MM.1S (cell line): ENCODE measurements at regions not wholly inside any gene's neighbourhood (a gene's known extent, or its start where the extent isn't known, plus 50 kb on each side); places are given as distances from the start of the nearest gene placed in this dataset.

Source experiments
- DNase-seq: peaks from one replicate; pipeline ENCODE4 v3.0.0-alpha.2; 2015
- H2AFZ ChIP-seq: fragments of 300-600 bp; sonication (generic); 2 replicates; pipeline ENCODE4 v1.6.0; 2016; ENCODE audit warnings: antibody characterized with exemption, low read length
- H3F3A ChIP-seq: fragments of 300-600 bp; sonication (generic); 2 replicates; pipeline ENCODE4 v1.6.1; 2016; ENCODE audit warnings: mild to moderate bottlenecking, antibody characterized with exemption, low read length, moderate library complexity, mixed read lengths; ENCODE audit not compliant: insufficient read depth
- H3K27ac ChIP-seq: fragments of 300-600 bp; sonication (generic); 2 replicates; pipeline ENCODE4 v1.5.1; 2016; ENCODE audit warnings: mild to moderate bottlenecking, low read length
- H3K27me3 ChIP-seq: fragments of 300-600 bp; sonication (generic); replicated peaks from 2 replicates; pipeline ENCODE4 v1.6.0; 2016; ENCODE audit warnings: low read length; ENCODE audit not compliant: insufficient read depth
- H3K36me3 ChIP-seq: fragments of 300-600 bp; sonication (generic); replicated peaks from 2 replicates; pipeline ENCODE4 v1.6.1; 2016; ENCODE audit warnings: mild to moderate bottlenecking, low read length, mixed read lengths; ENCODE audit not compliant: insufficient read depth
- H3K4me1 ChIP-seq: fragments of 300-600 bp; sonication (generic); 2 replicates; pipeline ENCODE4 v1.6.1; 2016; ENCODE audit warnings: low read length, mixed read lengths
- H3K4me2 ChIP-seq: fragments of 300-600 bp; sonication (generic); 2 replicates; pipeline ENCODE4 v1.6.0; 2016; ENCODE audit warnings: low read depth, low read length
- H3K4me3 ChIP-seq: fragments of 300-600 bp; sonication (generic); 2 replicates; pipeline ENCODE4 v1.5.1; 2016; ENCODE audit warnings: low read length, mixed read lengths
- H3K79me2 ChIP-seq: fragments of 300-600 bp; sonication (generic); 2 replicates; pipeline ENCODE4 v1.6.1; 2016; ENCODE audit warnings: mixed run types, low read length, mixed read lengths
- H3K9ac ChIP-seq: fragments of 300-600 bp; sonication (generic); 2 replicates; pipeline ENCODE4 v1.6.1; 2016; ENCODE audit warnings: low read length, mixed read lengths
- H3K9me2 ChIP-seq: fragments of 300-600 bp; sonication (generic); replicated peaks from 2 replicates; pipeline ENCODE4 v1.6.1; 2016; ENCODE audit warnings: mild to moderate bottlenecking, low read length, mixed read lengths; ENCODE audit not compliant: insufficient read depth
- H3K9me3 ChIP-seq: fragments of 300-600 bp; sonication (generic); replicated peaks from 2 replicates; pipeline ENCODE4 v1.6.1; 2016; ENCODE audit warnings: mild to moderate bottlenecking, low read length, mixed read lengths; ENCODE audit not compliant: insufficient read depth
- H4K20me1 ChIP-seq: fragments of 300-600 bp; sonication (generic); 2 replicates; pipeline ENCODE4 v1.6.1; 2016; ENCODE audit warnings: mild to moderate bottlenecking, low read length, moderate library complexity, mixed read lengths; ENCODE audit not compliant: insufficient read depth
- CTCF ChIP-seq: fragments of 300-600 bp; sonication (generic); IDR thresholded peaks from 2 replicates; pipeline ENCODE4 v1.5.1; 2016; ENCODE audit warnings: antibody characterized with exemption, low read length, mixed read lengths
- EZH2 ChIP-seq: fragments of 300-600 bp; sonication (generic); optimal IDR thresholded peaks from 2 replicates; pipeline ENCODE3; 2017; ENCODE audit warnings: low read depth, mild to moderate bottlenecking, antibody characterized with exemption, low read length, mixed read lengths
- EZH2phosphoT487 ChIP-seq: fragments of 300-600 bp; sonication (generic); IDR thresholded peaks from 2 replicates; pipeline ENCODE4 v1.6.1; 2018; ENCODE audit warnings: antibody characterized with exemption, low read length

- Histone ChIP-seq H3K9me3 (no peaks in the 10 kb centered on the region), H3K27me3 (no peaks in the 10 kb centered on the region), H3F3A (no peaks in the 10 kb centered on the region), H3K27ac (no peak overlapping the region), H3K36me3 (no peaks in the 10 kb centered on the region), H2AFZ (no peak overlapping the region), H3K9ac (no peak overlapping the region), H3K4me1 (no peaks in the 10 kb centered on the region), H3K4me2 (no peak overlapping the region), H3K4me3 (no peak overlapping the region), H3K79me2 (no peaks in the 10 kb centered on the region), H3K9me2 (no peaks in the 10 kb centered on the region), H4K20me1 (no peaks in the 10 kb centered on the region)
- no peak for DNase-seq
- TF ChIP-seq EZH2 (no peak), CTCF (no peak), EZH2phosphoT487 (no peak)
These were observed 1262.0 kb upstream of the ADGRL3 start for GRCh38 chr4:59938166-59938565.

GRCh38 chr4:59945277-59945676 is 1254.8 kb upstream of the ADGRL3 start:
- H3K27me3 ChIP-seq, result no peaks in the 10 kb centered on the region
- no peak for DNase-seq
- no peaks in the 10 kb centered on the region for H3K9me3 ChIP-seq
- no peak for TF ChIP-seq CTCF
- no peak for TF ChIP-seq EZH2
- TF ChIP-seq EZH2phosphoT487, result no peak
- no peaks in the 10 kb centered on the region for H3K36me3 ChIP-seq
- H3K4me2 ChIP-seq, result no peak overlapping the region
- no peak overlapping the region for H3K9ac ChIP-seq
- no peak overlapping the region for H2AFZ ChIP-seq
- H3K4me3 ChIP-seq, result no peak overlapping the region
- H3K9me2 ChIP-seq, result no peaks in the 10 kb centered on the region
- no peaks in the 10 kb centered on the region for H3K79me2 ChIP-seq
- H4K20me1 ChIP-seq, result no peaks in the 10 kb centered on the region
- no peak overlapping the region for H3K27ac ChIP-seq
- no peaks in the 10 kb centered on the region for H3F3A ChIP-seq
- no peaks in the 10 kb centered on the region for H3K4me1 ChIP-seq

- Histone ChIP-seq H3K4me3 (no peak overlapping the region), H3K36me3 (no peaks in the 10 kb centered on the region), H3K79me2 (no peaks in the 10 kb centered on the region), H3K9me3 (no peaks in the 10 kb centered on the region), H3K4me2 (no peak overlapping the region), H3F3A (no peaks in the 10 kb centered on the region), H3K9ac (no peak overlapping the region), H3K27ac (no peak overlapping the region), H4K20me1 (no peaks in the 10 kb centered on the region), H3K27me3 (no peaks in the 10 kb centered on the region), H3K4me1 (no peaks in the 10 kb centered on the region), H2AFZ (no peak overlapping the region), H3K9me2 (no peaks in the 10 kb centered on the region)
- no peak for DNase-seq
- TF ChIP-seq EZH2 (no peak), EZH2phosphoT487 (no peak), CTCF (no peak)
These were observed 1254.4 kb upstream of the ADGRL3 start for GRCh38 chr4:59945716-59946115.
